GM18505 (cell line): ENCODE measurements at regions not wholly inside any gene's neighbourhood (a gene's known extent, or its start where the extent isn't known, plus 50 kb on each side); places are given as distances from the start of the nearest gene placed in this dataset.

Experiments used
- ATAC-seq: cut with Tn5 transposase; IDR thresholded peaks from one replicate; pipeline ENCODE4 v1.9.1; 2021; ENCODE audit not compliant: unreplicated experiment
- POLR2A ChIP-seq: IDR thresholded peaks from 4 replicates; pipeline ENCODE4 v1.6.1; 2011; ENCODE audit warnings: borderline replicate concordance; ENCODE audit not compliant: insufficient read depth, insufficient read length; ENCODE audit errors: extremely low read depth

GRCh38 chr16:55142405-55142804, 181.6 kb upstream of the IRX6 start:
- no peak for ATAC-seq
- no peak for TF ChIP-seq POLR2A

GRCh38 chr16:55144651-55145050, 179.4 kb upstream of the IRX6 start:
- ATAC-seq = no peak
- TF ChIP-seq POLR2A = no peak

DNA sequence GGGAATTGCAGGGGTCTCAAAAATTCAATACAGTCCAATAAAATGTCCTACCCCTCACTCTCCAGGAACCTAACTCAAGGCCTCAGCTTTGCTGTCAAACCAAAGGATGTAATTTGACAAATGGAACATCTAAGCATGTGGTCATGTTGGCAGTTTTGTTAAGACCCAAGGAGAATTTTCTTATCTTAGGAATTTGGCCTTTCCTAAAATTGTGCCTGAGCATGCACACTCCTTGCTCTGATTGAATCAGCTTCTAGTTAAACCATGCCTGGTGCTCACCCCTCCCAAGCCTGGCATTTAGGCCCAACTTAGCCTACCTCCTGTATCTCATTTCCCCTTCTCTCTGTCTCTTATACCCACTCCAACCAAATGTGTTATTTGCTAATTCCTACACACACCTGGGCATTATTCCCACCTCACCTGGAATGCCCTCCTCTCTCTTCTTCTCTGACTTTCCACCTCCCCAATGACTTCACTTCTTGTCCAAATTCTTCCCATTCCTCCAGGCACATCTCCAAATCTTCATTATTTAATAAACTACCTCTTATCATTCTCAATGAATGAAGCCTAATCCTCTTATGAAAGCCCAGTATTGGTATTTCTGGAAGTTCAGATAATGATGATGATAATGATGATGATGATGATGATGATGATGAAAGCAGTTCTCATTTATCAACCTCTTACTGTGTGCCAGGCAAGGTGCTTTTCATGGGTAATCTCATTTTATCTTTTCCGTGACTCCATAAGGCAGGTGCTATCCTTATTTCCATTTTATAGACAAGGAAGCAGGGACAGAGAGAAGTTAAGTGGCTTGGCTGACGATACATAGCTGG, 178.0 kb upstream of the IRX6 start:
- no peak for TF ChIP-seq POLR2A
- no peak for ATAC-seq

DNA sequence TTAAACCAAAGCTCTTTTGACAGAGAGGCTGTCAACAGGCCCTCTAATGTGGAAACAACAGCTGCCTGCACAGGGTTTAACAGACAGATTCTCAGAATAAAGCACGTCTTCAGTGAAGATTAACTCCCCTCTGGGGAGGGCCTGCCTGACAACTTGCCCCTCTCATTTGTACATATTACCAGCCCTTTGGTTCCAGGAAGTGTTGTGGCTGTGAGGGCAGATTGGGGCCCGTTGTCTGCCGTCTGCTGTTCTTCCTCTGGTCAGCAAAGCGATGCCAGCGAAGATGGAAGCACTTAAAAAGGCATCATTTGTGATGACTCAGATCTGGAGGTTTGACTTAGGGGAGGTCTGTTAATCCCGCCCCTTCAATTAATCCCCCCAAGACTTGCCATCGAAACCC, 177.0 kb upstream of the IRX6 start:
- ATAC-seq = no peak
- TF ChIP-seq POLR2A = no peak

- no peak for TF ChIP-seq POLR2A
- ATAC-seq = no peak
These were observed 176.6 kb upstream of the IRX6 start for GRCh38 chr16:55147396-55147795.

DNA sequence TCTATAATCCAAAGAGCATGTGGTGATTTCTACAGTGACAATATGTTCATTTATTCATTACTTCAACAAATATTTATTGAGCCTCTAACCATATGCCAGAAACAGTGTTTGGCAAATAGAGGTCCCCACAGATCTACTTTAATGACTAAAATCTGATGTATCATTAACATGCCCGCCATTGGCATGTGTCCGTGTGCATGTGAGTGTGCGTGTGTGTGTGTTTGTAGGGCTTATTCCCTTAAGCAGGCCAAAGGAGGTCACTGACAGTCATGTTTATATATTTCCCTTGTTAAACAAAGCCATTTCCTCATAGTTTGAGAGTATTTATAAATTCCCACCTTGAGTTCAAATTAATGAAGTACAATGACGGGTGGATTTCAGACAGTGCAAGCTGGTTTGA, 174.4 kb upstream of the IRX6 start:
- TF ChIP-seq POLR2A = no peak
- no peak for ATAC-seq

GRCh38 chr16:55151561-55152305, 172.3 kb upstream of the IRX6 start:
- no peak for TF ChIP-seq POLR2A

DNA sequence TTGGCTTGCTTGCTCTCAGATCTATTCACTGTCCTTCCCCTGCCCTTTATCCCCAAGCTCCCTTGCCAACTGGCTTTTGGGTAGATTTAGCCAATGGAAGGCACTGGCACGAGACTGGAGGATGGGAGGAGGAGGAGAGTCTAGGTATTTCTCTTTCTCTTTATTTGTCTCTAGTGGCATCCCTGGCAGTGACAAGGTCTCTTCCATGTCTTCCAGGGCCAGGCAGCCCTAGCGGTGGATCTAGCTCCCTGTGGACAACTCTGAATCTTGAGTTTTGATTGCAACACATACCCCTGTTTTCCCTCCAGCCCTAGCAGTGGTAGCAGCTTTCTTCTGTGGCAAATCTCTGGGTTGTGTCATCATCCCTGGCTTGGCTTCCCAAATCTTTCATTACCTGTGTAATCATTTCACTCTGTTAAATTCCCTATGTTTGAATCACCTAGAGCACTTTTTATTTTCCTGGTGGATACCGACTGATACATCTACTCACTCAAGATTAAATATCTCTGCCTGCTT, 171.1 kb upstream of the IRX6 start:
- TF ChIP-seq POLR2A = no peak
- no peak for ATAC-seq

More at GRCh38 chr16:55151561-55152305, 172.3 kb upstream of the IRX6 start:
- ATAC-seq = no peak

DNA sequence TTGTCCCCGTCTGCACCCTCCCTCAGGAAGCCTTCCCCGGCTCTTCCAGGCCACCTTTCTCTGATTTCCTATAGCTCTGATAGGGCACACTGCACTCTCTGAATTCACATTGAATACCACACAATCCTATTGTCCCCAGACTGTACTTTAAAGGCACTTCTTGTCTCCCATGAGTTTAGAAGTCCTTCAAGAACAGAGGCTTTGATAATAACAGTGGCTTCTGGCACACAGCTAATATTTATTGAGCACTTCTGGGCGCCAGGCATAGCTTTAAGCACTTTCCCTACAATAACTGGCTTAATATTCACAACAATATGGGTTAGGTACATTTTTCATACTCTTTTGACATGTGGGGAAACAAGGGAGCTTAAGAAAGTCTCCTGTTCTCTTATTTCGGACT, 169.7 kb upstream of the IRX6 start:
- no peak for TF ChIP-seq POLR2A
- ATAC-seq = no peak

DNA sequence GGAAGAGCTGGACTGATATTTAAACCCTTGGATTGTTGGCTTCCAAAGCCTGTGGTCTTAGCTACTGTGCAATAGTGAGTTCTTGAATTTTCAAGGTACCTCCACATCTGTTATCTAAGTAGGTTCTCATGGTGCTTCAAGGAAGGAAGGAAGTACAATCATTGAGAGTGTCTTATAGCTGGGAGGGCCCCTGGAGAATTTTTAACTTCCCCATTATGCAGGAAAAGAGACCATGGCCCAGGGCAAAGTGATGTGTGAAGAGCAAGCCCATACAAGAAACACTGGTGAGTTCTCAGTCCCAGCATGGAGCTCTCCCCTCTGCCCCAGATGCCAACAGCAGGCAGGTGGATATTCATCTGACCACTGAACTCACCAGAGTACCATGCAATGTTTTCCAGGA, 169.0 kb upstream of the IRX6 start:
- ATAC-seq = no peak
- no peak for TF ChIP-seq POLR2A

DNA sequence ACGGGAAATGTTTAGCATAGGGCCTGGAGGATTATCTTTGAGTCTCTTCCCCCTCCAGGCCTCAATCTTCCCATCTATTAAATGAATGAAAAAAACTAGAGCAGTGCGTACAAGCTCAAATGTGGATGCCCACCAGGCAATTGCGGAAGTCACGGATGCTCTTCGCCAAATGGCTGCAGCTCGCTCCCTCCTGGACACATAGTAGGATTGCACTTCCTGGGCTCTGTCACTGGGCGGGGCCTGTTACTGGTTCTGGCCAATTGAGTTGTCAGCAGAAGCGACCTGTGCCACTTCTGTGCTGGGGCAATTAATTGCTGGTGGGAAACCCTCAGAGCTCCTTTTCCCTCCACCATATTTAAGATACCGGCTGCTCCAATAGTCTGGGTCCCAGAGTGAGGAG, 168.2 kb upstream of the IRX6 start:
- ATAC-seq = no peak
- TF ChIP-seq POLR2A = no peak

GRCh38 chr16:55169780-55170179, 154.2 kb upstream of the IRX6 start:
- no peak for TF ChIP-seq POLR2A
- no peak for ATAC-seq

GRCh38 chr16:55171241-55171640, 152.8 kb upstream of the IRX6 start:
- ATAC-seq = no peak
- no peak for TF ChIP-seq POLR2A

GRCh38 chr16:55175389-55175788, 148.6 kb upstream of the IRX6 start:
- no peak for ATAC-seq
- TF ChIP-seq POLR2A = no peak
